ENCODE measurements at regions not wholly inside any gene's neighbourhood (a gene's known extent, or its start where the extent isn't known, plus 50 kb on each side); places are given as distances from the start of the nearest gene placed in this dataset.
A peak's percentile ranks its signal among the peaks of the same experiment; 100 is the strongest.
"Not testable (repeated sequence)": the region's sequence is repeated elsewhere in the genome, so short reads cannot be mapped to it uniquely, and the experiment has no call there.

DNA sequence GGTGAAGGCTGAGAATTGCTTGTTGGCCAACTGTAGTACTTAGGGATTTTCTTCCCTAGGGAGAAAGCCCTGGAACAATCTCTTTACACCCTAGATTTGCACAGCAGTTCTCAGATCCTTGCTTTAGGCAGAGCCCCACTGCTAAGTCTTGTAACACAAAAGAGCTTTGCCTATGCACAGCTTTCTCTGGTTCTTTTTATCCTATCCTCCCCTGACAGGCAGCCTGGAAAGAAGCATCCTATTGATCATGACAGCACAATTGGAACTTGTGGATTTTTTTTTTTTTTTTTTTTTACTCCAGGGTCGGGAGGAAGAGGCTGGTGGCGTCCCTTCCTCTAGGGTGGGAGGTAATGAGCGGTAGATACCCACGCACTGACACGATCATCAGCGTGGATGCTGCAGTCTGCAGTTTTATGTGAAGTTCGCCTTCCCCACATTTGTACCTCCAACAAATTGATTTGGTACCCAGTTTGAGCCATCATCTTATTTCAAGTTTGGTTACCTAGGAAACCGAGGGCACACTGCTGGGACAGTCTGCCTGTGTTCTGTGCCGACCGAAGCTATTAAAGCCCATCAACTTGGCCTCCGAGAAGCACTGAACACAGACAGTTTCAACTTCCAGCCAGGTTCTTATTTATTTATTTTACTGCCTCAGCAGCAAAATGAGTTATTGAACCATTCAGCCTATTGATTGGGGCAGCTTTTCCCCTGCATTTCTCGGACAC, 110.1 kb downstream of the NRN1 start:
- no peak for DNase-seq

- DNase-seq: no peak
Measured at GRCh38 chr6:5894357-5894756, 112.4 kb downstream of the NRN1 start.

DNA sequence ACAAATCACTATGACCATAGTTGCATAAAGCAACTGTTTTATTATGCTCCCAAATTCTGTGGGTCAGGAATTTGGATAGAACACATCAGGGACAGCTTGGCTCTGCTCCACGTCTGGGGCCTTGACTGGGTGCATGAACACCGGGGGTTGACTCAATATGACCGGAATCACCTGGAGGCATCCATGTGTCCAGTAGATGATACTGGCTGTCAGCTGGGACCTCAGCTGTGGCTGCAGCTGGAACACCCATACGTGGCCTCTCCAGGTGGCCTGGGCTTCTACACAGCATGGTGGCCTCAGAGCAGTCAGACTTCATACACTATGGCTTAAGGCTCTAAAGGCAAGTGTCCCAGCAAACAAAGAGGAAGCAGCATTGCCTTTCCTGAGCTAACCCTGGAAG, 113.4 kb downstream of the NRN1 start:
- DNase-seq: no peak

DNA sequence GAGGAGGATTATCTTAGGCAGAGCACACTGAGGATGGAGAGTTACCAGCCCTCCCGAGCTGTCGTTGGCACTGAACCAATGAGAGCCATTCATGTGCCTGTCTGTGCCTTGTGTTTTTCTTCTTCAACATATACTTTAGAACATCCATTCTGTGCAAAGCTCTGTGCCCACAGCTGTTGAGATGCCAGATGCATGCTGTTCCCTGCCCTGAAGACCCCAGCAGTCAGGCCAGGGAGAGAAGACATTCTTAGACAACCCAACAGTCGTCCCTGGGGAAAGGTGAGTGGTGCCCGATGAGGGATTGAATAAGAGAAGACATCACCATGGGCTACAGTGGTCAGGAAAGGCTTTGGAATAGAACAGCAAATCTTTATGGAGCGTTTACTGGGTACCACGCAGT, 114.1 kb downstream of the NRN1 start:
- DNase-seq: no peak

GRCh38 chr6:5878792-5879191, 127.9 kb downstream of the NRN1 start:
- DNase-seq: no peak

DNA sequence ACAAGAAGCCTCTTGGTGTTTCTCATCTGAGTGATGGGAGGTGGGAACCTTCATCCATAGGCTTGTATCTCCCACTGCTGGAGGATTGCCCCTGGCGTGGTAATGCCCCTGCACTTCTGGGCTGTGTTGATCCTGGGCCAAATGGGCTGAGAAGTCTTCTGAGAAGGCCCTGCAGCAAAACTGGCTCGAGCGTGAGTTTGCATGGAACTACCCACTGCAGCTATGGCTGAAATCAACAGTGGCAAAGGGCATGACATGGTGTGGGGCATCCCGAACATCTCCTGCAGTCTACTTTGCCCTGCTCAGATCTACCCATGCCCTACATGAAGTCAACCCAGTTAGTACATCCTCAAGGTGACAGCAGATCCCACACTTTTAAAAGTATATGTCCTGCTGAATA, 130.6 kb downstream of the NRN1 start:
- DNase-seq: no peak

DNA sequence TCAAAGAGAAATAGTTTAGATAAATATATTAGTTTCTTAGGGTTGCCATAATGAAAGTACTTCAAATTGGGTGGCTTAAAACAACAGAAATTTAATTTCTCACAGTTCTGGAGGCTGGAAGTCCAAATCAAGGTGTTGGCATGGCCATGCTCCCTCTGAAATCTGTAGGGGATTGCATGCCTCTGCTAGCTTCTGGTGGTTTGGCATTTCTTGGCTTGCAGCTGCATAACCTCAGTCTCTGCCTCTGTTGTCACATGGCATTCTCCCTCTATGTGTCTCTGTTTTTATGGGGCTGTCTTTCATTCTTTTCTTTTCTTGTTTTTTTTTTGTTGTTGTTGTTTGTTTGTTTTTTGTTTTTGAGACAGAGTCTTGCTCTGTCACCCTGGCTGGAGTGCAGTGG, 132.7 kb downstream of the NRN1 start:
- DNase-seq: not testable (repeated sequence)

GRCh38 chr6:5871296-5871695, 135.4 kb downstream of the NRN1 start:
- DNase-seq: no peak

DNA sequence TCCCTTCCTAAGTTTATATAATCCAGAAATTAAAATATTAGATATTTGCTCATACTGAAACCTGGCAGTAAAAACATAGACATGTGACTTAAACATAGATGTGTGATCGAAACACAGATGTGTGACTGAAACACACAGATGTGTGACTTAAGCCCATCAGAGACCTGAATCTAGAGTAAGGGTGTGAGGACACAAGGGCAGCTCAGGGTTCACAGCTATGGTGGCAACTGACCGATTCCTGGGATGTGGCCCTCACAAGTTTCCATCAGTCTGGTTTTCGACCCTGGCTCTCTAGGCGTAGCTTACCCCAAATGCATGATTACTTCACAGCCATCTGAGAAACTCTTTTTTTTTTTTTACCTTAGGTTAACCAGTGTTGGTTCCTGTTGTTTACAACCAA, 137.0 kb downstream of the NRN1 start:
- no peak for DNase-seq

DNA sequence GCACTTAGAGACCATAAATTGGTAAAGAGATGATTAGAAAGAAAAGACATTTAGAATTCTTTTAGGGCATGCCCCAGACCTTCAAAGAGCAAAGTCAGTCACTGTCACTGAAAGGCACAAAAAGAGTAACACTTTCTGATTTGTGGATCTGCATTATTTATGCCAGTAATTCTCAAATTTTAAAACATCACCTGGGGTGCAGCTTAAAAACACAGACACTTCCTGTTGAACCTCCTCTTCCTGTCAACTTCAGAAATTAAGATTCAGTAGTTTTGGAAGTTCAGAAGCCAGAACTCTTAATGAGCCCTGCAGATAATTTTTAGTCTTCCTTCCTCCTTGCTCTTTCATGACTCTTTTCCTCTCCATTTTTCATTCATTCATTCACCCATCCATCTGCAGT, 137.5 kb downstream of the NRN1 start:
- DNase-seq: no peak

DNA sequence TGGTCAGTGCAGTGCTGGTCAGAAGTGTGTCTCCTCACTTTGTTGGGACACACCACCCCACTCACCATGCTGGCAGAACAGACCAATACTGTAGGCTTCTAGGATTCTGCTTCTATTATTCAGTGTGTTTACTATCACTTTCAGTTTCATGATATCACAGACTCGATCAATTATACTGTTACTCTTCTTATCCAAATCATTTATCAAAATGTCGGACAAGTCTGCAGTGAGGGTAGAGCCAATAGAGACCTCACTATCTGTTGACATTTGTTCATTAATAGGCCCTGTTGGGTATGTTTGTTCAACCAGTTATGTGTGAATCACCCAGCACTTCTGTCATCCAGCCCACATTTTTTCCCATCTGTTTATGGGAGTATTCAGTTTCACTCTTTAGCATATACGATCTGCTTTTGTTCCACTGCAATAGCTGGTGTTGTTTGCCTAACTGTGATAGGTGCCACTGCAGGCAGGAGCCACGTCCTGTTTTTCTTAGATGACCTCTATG, 140.1 kb downstream of the NRN1 start:
- DNase-seq: peak; percentile 3

GRCh38 chr6:5865506-5866031, 141.2 kb downstream of the NRN1 start:
- no peak for DNase-seq

- no peak for DNase-seq
Measured at GRCh38 chr6:5860849-5861248, 145.9 kb downstream of the NRN1 start.

DNA sequence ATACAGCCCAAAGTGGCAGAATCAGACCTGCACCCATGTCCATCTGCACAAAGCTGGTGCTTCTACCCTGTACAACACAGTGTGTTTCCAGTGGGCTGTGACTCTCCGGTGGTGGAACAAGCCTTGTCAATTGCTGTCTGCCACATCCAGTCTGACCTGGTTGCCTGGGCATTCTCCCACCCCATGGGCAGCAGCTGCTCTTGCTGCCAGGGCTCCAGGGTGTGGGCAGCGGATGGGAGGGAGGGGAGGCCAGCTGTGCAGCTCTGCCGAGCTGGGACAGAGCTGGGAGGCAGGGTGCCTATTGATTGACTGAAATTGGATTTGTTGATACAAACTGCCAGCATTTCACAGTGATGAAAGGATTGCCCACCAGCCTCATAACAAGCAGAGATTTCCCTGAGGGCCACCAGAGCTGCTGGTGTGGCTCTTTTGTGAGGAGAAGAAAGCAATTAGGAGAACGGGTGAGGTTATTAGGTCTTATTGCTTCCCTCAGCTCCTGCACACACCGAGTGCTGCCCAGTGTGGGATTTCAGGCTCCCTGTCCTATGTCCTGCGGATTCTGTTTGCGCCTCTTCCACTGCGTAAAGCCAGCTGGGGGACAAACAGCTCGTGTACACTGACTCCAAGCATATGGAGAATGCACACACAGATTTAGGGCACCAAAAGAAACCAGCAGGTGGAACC, 150.8 kb downstream of the NRN1 start:
- DNase-seq: no peak

DNA sequence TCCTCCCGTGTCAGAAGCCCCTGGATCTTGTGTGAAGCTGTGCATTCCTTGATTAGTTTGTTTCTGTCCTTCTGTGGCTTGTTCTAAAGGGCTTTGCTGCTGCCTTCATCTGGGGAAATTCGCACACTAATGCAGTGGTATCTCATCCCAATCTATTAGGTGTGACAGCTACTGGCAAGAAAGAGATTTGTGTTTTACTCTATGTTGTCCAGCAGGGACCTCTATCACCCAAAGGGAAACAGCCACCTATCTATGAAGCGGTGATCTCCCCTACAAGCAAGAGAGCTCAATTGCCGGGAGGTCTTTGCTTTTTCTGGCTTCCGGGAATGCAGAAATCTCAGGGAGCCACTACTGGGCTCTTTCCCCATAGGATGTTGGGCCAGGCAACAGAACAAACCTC, 151.8 kb downstream of the NRN1 start:
- DNase-seq: no peak

DNA sequence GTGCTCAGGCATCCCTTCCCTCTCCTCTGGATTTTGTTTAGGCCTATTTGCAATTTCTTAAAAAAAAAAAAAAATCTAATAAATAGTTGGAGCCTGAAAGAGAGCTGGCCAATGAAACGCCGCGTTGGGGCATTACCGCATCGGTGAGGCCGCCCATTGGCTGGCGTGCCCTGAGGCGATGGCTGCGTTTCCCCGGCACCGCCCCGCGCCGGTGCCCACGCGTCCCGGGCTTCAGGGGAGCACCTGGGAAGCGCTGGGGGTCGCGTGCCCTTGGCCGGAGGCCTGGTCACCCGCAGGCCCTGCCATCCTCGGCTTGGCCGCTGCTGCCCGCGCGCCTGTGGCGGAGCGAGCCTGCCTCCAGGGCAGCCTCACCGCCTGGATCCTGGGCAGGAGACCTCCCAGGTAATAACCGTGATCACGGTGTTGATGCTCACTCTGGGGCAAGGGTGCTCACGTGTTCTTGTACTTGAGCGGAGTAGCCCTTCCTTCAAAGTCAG, 155.4 kb downstream of the NRN1 start:
- no peak for DNase-seq

GRCh38 chr6:5850848-5851255, 155.9 kb downstream of the NRN1 start:
- DNase-seq: no peak

GRCh38 chr6:5846889-5847288, 159.8 kb downstream of the NRN1 start:
- no peak for DNase-seq

DNA sequence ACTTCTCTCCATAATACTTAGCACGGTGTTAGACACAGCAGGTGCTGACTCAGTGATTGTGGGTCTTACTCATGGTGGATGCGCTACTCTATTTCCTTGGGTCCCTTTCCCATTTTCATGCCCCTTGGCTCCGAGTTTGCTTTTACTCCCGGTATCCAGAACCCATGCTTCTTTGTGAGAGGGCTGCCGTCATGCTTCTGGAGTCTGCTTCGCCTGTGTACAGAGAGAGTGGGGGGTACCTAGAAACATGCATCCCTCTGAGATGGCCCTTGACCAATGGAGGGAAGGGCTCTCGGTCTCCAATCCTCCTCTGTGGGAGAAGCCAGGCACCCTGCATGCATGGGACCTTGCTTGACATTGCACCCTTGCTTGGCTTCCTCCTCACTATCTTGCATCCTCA, 160.4 kb downstream of the NRN1 start:
- DNase-seq: no peak

- no peak for DNase-seq
Measured at GRCh38 chr6:5843078-5843477, 163.6 kb downstream of the NRN1 start.

- no peak for DNase-seq
Measured at GRCh38 chr6:5840734-5841390, 165.9 kb downstream of the NRN1 start.

GRCh38 chr6:5838656-5839396, 167.9 kb downstream of the NRN1 start:
- no peak for DNase-seq

GRCh38 chr6:5837323-5837722, 169.4 kb downstream of the NRN1 start:
- no peak for DNase-seq
